Renal pelvis (tissue), 1 donor: ENCODE measurements at regions not wholly inside any gene's neighbourhood (a gene's known extent, or its start where the extent isn't known, plus 50 kb on each side); places are given as distances from the start of the nearest gene placed in this dataset.
A peak's percentile ranks its signal among the peaks of the same experiment; 100 is the strongest.

Experiments
- DNase-seq: peaks from one replicate; pipeline ENCODE4 v3.0.0-alpha.2; 2013

DNA sequence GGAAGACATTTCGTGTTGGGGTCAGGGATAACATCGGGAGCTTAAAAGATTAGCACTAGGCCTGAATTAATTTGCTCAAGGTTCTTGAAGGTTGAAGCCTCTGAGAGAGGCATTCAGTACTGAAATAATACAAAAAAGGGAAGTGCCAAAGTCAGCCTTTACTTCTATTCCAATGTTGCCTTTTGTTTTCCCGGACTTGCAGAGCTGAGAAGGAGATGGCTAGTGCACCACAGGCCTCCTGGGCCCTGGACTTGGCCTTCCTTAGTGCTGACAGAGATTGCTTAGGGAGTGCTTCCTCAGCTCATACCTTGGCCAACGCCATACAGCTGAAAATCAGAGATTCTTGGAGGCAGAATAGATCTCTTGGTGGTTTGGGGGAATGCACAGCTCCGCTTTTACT lies 333.6 kb upstream of the TBL1XR1 start:
- no peak for DNase-seq

DNA sequence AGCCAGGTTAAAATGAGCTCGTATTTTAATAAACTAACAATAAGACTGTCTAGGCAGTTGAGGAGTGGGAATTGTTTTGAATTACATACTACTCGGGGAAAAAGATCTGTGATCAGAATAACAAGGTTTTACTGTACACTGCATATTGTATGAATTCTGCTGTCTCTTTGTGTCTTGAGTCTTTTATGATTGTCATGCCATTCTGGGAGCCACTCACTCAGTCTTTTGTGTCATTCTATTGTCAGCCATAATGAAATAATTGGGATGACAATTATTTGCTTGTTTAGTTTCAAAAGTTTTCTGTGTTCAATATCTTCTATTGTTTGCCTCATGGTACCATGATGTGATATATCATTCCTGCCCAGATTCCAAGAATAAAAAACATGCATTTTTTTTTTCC lies 339.6 kb upstream of the TBL1XR1 start:
- DNase-seq, result no peak

DNA sequence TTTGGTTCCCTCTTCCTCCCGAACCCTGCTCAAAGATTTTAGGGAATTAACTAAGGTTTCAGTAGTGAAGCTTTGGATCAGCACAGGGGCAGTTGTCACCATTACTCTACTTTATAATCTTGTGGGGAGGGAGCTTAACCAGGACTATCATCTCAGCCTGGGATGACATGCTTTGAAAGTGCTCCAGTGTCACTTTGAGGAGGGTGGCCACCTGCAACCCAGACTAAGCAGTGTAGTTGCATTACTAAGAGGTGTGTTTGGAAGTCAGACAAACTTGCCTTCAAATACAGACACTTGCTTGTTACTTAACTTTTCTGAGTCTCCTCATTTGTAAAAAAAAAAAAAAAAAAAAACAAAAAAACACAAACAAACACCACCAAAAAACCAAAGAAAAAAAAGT lies 340.3 kb upstream of the TBL1XR1 start:
- no peak for DNase-seq

DNA sequence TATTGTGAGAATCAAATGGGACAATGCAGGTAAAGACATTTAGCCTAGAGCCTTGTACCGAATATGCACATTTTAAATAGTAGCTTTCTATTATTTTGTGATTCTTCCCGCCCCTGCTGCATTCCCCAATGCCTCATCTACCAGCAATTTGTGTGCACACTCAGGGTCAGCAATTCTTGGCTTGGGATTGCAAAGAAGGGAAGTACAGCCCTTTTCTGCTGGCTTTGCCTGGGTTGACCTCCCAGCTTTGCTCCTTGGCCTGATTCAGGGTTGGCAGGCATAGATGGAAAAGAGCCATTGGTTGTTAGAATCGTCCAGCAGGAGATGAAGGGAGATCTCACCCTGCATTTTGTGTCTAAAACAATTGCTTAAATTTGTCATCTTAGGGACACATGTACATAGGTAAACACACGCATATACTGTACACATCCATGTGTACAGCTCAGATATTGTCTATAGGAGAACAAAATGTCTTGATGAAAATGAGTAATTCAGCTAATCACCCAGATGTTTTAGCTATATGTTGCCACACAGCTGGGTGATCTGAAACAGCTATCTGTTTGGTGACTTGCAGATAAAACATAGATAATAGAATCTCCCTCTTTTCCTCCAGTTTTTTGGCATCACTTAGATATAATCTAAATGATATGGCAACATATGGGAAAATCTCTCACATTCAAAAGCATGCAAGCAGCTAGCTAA lies 340.9 kb upstream of the TBL1XR1 start:
- no peak for DNase-seq

DNA sequence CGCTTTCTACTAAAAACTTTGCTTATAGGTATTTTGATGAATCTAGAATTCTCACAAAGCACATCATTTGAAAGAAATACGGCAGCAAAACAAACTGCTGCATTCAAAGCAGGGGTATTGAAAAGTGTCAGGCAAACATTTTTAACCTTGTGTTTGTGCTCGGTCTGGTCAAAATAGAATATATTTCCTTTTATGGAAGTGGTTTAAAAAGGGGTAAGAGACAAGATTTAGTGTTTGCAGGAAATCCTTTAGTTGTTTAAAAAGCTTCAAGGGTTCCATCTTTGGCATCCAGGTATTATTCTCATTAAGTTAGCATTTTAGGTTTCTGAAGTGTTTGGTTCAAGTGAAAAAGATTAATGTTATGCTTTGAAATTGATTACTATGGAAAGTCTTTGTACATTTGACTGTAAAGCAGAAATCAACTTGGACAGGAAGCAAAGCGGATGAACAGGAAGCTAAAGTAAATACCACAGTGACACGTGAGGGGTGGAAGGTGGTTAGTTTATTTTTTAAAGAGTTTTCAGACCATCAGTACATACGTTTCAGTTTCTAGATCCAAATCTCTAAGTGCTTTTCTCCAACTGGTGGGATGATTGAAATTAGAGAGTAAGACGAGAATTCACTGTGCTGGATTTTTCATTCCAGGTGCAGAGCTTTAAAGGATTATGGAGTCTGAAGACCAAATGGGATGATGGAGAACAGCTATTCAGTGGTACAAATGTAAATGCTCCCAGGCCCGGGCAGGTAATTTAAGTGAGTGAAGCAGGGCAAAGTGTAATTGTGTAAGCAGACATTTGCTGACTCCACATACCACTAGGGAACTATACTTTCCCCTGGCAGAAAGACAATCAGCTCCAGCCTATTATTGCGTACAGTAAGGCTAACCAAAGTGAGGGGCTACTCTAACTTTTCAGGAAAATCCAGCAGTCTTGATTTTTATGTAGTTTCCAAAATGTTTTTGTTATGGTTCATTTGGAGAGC lies 341.8 kb upstream of the TBL1XR1 start:
- DNase-seq, result no peak

DNA sequence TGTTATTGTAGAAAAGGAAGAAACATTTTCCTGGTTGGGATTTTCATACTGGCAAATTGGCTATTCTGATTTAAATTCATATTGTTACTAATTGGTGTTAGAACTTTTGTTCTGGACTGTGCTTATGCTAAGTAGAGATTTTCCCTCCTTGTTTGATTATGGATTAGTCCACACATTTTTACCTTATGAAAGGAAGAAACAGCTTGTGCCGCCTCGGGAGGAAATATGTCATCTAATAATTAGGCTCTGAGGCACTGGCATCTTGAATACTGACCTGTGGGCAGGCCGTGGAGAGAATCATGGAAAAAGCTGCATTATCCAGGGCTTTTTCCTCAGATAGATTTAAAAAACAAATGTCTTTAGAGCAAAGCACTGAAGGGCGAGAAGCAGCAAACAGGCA lies 344.3 kb upstream of the TBL1XR1 start:
- no peak for DNase-seq

DNA sequence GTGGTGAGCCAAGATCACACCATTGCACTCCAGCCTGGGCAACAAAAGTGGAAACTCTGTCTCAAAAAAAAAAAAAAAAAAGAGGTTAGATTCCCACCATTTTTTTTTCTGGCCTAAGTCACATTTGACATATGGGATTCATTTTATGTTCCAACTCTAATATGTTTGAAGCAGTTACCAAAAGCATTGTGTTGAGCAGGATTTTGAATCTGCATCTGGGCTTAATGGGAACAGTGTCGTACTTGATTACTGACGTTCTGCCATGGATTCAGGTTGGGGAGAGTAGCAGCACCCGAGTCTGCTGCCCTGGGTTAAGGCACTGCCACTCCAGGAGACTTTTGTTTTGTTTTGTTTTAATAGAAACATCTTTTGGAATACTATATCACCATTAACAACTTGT lies 348.7 kb upstream of the TBL1XR1 start:
- DNase-seq, result no peak

DNA sequence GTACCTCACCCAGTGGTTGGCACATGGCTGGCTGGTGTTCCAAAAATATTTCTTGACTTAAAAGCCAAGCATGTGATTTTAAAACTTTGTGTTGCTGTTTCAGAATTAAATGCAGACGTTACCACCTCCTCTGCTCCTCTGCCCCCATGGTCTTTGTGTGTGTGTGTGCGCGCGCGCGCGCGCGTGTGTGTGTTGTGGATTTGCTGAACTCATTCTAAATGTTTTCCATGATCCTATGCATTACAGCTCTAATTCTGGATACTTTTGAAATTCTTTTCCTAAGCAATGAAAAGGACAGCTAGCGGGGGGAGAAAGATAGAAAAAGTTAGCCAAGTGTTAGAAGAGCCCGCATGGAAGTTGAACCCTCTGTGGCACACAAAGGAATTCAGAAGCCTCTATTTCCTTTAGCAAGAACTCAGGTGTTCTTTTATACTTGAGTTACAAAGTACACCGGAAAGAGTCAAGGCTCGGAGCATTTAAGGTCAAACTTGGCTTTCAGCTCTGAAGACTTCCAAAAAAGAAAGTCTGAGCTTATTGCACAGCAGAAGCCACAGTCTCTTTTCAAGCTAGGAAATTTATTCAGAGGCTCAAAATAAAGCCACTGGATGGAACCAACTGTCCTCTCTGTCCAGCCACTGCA lies 350.5 kb upstream of the TBL1XR1 start:
- no peak for DNase-seq

DNA sequence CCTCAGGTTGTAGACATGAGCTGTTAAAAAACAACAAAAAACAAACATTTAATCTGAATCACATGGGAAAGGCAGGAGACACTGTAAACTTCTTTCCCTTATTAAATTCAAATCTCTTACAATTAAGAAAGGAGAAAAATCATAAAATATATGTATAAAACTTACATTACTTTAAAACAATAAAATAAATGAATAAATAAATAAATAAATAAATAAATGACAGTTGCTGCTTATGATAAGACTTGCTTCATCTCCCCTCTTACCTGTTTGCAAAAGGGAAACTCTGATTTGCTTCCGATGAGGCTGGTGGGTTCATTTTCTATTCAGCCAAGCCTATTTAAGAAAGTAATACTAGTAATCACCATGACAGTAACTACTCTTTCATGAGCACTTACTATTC lies 353.4 kb upstream of the TBL1XR1 start:
- DNase-seq, result no peak

DNA sequence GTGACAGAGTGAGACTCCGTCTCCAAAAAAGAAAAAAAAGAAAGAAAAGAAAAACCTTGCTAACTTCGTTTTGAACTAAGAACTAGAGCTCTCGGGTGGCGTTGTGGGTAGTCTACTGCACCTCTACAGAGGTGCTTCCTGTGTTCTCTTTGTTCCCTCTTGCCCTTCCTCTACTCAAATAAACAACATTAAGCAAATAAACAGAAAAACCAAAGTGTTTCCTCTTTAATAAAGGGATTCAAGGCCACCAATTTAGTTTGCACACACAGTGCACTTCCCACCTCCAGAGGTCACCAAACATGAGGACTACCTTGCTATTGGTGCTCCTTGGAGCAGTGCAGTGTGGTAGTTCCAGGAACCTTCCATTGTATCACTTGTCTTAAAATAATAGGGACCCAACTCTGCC lies 354.2 kb upstream of the TBL1XR1 start:
- DNase-seq, result no peak

DNA sequence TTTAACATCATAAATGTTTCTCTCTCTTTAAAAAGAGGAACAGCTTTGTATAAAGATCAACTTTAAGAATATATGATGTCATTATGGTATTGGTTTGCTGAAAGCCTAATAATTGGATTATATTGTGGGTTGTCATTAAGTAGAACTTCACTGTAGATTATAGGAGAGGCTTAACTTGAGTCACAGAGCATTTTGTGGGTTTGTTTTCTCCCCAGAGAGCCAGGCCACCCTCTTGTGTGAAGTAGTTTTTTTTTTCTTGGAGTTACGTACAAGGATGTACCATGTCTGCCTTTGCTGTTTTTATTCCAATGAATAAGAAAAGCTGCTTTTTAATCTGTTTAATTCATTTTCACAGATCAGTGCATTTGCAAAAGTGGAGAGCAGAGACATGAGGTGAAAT lies 354.8 kb upstream of the TBL1XR1 start:
- no peak for DNase-seq

DNA sequence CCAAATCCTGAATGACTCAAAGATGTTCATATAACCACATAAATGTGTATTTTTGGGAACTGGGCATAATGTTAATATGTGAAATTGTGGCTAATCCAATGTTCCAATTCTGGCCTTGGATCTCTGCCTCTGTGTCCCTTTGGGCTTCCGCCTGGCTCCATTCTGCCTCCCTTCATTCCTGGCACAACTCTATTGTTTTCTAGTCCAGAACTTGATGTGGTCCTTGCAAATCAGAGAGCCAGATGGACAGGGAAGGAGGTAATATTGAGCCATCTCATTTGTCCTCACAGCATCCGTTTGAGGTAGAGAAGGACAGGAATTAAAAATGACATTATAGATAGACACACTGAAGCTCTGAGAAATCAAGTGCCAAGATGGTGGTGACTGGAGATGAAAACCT lies 355.7 kb upstream of the TBL1XR1 start:
- DNase-seq, result no peak

DNA sequence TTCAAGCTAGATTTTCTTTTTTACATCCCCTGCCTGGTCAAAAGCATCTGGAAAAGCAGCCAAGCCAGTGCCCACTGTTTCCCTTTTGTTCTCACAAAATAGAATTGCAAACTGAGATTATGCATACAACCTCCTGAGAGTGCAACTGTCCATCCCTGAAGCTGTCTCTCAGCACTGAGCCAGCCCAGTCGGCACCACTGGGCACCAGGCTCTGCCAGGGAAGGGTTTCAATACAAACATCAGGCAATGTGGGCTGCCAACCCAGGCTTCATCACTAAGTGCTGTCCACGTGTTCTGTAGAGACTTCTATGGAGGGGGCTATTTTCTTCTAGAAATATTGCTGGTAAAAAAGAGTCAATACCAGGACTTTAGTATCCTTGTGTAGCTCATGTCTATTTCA lies 356.3 kb upstream of the TBL1XR1 start:
- no peak for DNase-seq

DNA sequence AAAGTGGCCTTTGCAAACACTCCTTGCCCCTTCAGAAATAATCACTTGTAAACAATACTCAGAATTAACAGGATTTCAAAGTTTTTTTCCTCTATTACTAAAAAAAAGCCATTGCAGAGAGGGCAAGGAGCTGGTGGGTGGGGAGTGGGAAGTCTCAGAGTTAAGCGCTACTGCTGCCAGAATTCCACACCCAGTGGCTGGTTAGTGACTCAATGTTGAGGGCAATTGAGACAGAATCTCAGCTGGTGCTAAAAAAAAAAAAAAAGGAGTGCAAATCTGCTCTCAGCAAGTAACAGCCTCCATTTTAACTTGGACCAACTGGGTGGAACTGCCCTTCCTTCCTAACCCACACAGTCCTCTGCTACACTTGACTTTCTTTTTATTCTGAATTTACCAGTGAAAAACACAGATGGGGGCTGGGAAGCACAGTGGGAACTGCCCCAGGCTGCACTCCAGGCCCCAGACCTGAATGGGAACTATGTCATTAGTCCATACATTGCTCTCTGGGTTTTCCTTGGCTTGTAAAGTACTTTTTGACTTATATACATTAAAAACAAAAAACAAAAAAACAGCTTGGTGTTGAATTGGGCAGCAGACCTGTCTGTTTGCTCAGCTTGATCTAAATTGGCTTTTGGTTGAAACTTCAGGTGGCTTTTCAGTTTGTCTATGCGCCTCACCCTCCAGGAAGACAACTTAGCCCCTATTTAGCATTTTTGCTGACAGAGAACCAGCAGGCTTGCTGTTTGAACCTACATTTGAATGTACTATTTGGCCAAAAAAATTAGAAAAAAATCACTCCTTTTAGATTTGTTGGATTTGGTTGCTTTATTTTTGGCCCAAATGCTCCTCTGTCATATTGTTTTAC lies 357.8 kb upstream of the TBL1XR1 start:
- no peak for DNase-seq

DNA sequence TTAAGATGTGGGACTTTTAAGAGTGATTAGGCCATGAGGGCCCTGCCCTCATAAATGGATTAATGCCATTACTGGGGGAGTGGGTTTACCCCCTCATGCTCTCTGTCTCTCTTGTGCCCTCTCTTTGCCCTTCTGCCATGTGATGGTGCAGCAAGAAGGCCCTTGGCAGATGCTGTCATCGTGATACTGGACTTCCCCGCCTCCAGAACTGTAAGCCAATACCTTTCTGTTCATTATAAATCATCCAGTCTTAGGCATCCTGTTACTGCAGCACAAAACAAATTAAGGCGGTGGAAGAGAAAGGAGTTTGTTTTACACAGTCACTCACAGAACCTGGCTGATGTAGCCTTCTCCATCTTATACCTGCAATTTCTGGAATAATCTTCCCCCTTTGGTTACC lies 360.3 kb upstream of the TBL1XR1 start:
- peak; percentile 63 for DNase-seq

DNA sequence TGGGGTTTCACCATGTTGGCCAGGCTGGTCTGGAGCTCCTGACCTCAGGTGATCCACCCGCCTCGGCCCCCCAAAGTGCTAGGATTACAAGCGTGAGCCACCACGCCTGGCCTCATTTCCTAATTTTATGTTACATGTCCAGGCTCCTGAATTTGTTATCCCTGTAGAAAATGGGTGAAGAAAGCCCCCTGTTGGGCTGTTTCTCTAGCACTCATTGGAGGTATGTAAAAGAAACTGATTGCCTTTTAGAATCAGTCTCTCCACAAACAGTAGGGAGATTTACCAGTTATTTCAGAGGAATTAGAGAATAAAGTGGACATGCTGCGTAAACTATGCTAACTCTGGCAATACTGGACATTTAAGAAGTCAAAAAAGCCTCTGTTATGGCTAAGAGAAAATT lies 364.1 kb upstream of the TBL1XR1 start:
- DNase-seq, result no peak

DNA sequence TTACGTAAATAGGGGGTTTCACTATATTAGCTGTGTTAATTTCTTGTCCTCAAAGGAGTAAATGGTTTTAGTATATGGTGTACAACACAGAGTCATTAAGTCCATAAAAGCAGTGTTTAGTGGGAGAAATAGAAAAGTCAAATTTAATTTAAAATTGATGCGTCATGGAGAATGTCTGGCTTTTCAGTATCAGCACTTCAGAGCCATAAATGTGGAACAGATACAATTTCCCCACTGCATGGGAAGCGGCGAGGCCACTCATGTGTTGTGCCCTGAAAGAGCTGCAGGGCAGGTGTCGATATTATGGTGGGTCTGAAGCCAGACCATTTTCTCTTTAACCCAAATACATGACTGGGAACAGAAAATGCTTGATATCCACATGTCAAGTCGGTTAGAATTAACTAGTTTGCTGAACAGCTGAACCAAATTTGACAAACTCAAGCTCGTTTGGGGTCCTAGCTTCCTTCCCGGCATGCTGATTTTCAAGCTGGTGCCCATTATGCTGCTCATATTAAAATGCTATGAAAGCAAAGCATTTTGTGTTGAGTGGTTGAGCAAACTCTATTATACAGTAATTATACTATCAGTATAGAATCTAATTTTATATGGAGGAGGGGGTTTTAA lies 364.6 kb upstream of the TBL1XR1 start:
- no peak for DNase-seq

DNA sequence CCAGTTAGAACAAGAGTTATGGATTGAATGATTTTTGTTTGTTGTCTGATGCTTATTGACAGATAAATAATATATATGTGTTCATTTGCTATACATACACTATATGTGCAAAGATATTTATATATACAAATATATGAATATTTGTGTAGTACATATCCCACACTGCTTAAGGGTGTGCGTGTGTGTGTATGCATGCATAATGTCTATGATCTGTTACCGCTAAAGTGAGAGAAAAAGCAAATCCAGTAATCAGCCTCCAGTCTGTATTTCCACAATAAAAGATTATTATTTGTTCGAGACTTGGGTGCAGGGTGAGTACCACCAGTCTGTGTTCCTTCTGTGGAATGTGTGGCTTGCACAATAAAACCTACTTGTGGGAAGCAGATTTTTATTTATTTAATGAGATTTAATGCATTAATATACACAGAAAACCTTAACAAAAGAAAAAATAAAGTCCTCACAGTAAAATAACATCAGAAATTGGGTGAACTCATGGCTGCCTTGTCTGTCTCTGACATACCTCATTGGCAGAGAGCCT lies 366.0 kb upstream of the TBL1XR1 start:
- DNase-seq, result no peak

DNA sequence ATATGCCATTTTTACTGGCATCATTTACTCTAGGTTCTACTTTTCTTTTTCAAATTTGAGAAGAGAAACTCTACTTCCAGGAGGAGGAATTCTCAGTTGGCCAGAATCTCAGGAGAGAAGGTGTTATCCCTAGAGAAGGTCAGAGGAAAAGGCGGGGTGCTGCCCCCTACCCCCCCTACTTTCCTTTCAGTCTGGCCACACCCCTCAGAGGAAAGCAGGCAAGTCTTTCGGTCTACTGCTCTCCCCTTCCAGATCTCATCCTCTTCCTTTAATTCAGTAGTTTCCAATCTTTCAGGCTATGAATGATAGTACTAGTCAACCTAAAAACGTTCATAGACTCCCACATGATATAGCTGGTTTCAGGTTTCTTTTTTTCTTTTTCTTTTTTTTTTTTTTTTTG lies 366.5 kb upstream of the TBL1XR1 start:
- no peak for DNase-seq

DNA sequence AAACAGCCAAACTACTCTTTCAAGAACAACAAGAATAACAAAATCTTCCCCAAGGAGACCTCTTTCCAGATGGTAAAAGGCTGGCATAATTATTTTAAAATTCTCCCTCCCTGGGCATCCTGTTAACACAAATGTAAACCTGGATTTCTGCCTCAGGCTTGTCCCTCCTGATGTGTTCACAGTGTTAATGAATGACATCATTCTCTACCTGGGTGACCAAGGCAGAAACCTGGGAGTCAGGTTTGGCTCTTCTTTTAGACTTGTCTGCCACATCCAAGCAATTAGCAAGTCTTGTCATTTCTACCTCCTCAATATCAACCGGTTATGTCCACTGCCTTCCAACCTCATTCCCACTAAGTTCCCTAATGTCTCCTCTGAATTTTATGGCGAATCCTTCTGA lies 368.7 kb upstream of the TBL1XR1 start:
- DNase-seq, result no peak

DNA sequence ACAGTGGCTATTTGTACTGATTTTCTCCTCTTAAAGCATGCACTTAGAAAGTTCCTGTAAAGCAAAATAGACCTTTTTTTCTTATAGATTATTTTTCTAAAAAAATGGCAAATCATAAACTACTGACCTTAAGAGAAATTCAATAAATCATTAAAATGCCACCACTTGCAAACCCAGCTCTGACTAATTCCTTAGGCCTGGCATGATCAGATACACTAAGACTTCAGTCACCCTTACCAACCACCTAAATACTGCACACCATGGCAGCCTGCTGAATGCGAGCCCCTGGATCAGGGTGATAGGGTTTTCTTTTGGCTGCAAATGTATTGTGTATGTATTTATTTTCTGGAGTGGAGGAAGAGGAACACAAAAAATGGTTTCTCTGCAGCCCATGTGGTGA lies 370.6 kb upstream of the TBL1XR1 start:
- DNase-seq, result no peak
